PC-9 (cell line): ENCODE measurements at regions not wholly inside any gene's neighbourhood (a gene's known extent, or its start where the extent isn't known, plus 50 kb on each side); places are given as distances from the start of the nearest gene placed in this dataset.

Source experiments
- CTCF ChIP-seq: fragments of 200-600 bp; sonication (generic); conservative IDR thresholded peaks from 2 replicates; pipeline ENCODE4 v1.6.1; 2017; ENCODE audit warnings: mixed run types, antibody characterized with exemption, mild to moderate bottlenecking, moderate library complexity
- EZH2 ChIP-seq: fragments of 200-600 bp; sonication (generic); IDR thresholded peaks from 2 replicates; pipeline ENCODE4 v1.8.0; 2017; ENCODE audit warnings: antibody characterized with exemption, low read depth

DNA sequence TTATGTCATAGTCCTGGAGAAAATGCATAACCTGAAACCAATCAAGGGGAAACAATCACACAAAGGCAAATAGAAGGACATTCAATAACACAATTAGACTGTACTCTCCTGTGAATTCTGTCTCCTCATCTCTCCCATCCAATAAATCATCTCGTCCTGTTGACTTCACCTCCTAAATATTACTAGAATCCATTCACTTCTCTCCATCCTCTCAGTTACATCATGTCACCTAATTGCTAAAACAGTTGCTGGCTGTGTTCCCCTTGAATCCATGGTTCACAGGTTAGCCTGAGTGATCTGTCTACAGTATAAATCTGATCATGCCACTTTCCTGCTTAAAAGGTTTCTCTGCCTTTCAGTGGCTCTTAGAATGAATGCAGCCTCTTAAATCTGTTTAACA, 220.2 kb downstream of the TGFB2 start:
- TF ChIP-seq CTCF (no peak), EZH2 (no peak)
